Suprapubic skin (tissue), 4 donors: ENCODE measurements at regions not wholly inside any gene's neighbourhood (a gene's known extent, or its start where the extent isn't known, plus 50 kb on each side); places are given as distances from the start of the nearest gene placed in this dataset.

Experiments
- DNase-seq, 2 donors: peaks; one replicate each; pipeline ENCODE4 v3.0.0-alpha.2; 2019; ENCODE audit warnings: low spot score in 2 of 2
- H3K27ac ChIP-seq: fragments of 200-600 bp; sonication (generic); one replicate; pipeline ENCODE4 v1.5.1; 2019
- H3K27me3 ChIP-seq: fragments of 200-600 bp; sonication (generic); one replicate; pipeline ENCODE4 v1.5.1; 2019
- H3K36me3 ChIP-seq: fragments of 200-600 bp; sonication (generic); one replicate; pipeline ENCODE4 v1.5.1; 2019
- H3K4me1 ChIP-seq: fragments of 200-600 bp; sonication (generic); one replicate; pipeline ENCODE4 v1.5.1; 2019
- H3K4me3 ChIP-seq: fragments of 200-600 bp; sonication (generic); one replicate; pipeline ENCODE4 v1.5.1; 2019; ENCODE audit warnings: mild to moderate bottlenecking
- H3K9me3 ChIP-seq: fragments of 200-600 bp; sonication (generic); one replicate; pipeline ENCODE4 v1.5.1; 2019
- CTCF ChIP-seq, 2 donors: fragments of 200-600 bp in 1 of 2; fragments of 450-650 bp in 1 of 2; sonication (generic) in 1 of 2; IDR thresholded peaks; one replicate each; pipeline ENCODE4 v1.5.1; 2016 to 2019; ENCODE audit warnings: antibody characterized with exemption in 2 of 2, mild to moderate bottlenecking in 1 of 2, moderate library complexity in 1 of 2
- EP300 ChIP-seq: sonication (generic); formaldehyde crosslinking; IDR thresholded peaks from one replicate; pipeline ENCODE4 v1.6.1; 2017; ENCODE audit warnings: antibody characterized with exemption
- POLR2A ChIP-seq, 2 donors: fragments of 450-650 bp; IDR thresholded peaks; one replicate each; pipeline ENCODE4 v1.6.1; 2017; ENCODE audit warnings: antibody characterized with exemption in 2 of 2, mild to moderate bottlenecking in 2 of 2, moderate library complexity in 2 of 2
- POLR2AphosphoS5 ChIP-seq, 3 donors: sonication (generic); formaldehyde crosslinking; IDR thresholded peaks; one replicate each; pipeline ENCODE4 v1.6.1; 2017; ENCODE audit warnings: antibody characterized with exemption in 3 of 3
- WGBS: methylation state at CpG from one replicate; pipeline ENCODE4 v1.1.5; 2018; 5-methylcytosine and 5-hydroxymethylcytosine counted together

GRCh38 chr6:91874971-91875370, 1288.1 kb upstream of the MAP3K7 start:
- no peak for TF ChIP-seq CTCF (IDR thresholded peaks at IDR 0.05)
- TF ChIP-seq POLR2AphosphoS5 (IDR thresholded peaks at IDR 0.05): no peak
- TF ChIP-seq POLR2A (IDR thresholded peaks at IDR 0.05): no peak
- no peak for TF ChIP-seq EP300
- Histone ChIP-seq H3K4me3 (no peak overlapping the region), H3K36me3 (no peaks in the 10 kb centered on the region), H3K4me1 (no peaks in the 10 kb centered on the region), H3K27me3 (no peaks in the 10 kb centered on the region), H3K9me3 (no peaks in the 10 kb centered on the region), H3K27ac (no peak overlapping the region)
- no peak for DNase-seq
- 79% methylated on average over 3 of the region's 3 CpGs for WGBS

- DNase-seq: no peak
- Histone ChIP-seq H3K36me3 (no peaks in the 10 kb centered on the region), H3K9me3 (no peaks in the 10 kb centered on the region), H3K4me3 (no peak overlapping the region), H3K27me3 (no peaks in the 10 kb centered on the region), H3K4me1 (no peaks in the 10 kb centered on the region), H3K27ac (no peak overlapping the region)
- 79% methylated on average over 8 of the region's 8 CpGs for WGBS
- TF ChIP-seq POLR2A (IDR thresholded peaks at IDR 0.05): no peak
- no peak for TF ChIP-seq EP300
- no peak for TF ChIP-seq CTCF (IDR thresholded peaks at IDR 0.05)
- no peak for TF ChIP-seq POLR2AphosphoS5 (IDR thresholded peaks at IDR 0.05)
Observed at GRCh38 chr6:91868539-91869202, 1281.8 kb upstream of the MAP3K7 start.

GRCh38 chr6:91865889-91866288, 1279.0 kb upstream of the MAP3K7 start:
- DNase-seq: no peak
- H3K27ac ChIP-seq: no peak overlapping the region
- no peaks in the 10 kb centered on the region for H3K27me3 ChIP-seq
- H3K4me1 ChIP-seq: no peaks in the 10 kb centered on the region
- no peaks in the 10 kb centered on the region for H3K9me3 ChIP-seq
- TF ChIP-seq CTCF (IDR thresholded peaks at IDR 0.05) (no peak), POLR2AphosphoS5 (IDR thresholded peaks at IDR 0.05) (no peak), EP300 (no peak), POLR2A (IDR thresholded peaks at IDR 0.05) (no peak)
- H3K4me3 ChIP-seq: no peak overlapping the region
- H3K36me3 ChIP-seq: no peaks in the 10 kb centered on the region
- WGBS: 54% methylated on average over 3 of the region's 3 CpGs

- Histone ChIP-seq H3K27me3 (no peaks in the 10 kb centered on the region), H3K4me1 (no peaks in the 10 kb centered on the region), H3K36me3 (no peaks in the 10 kb centered on the region), H3K4me3 (no peak overlapping the region), H3K9me3 (no peaks in the 10 kb centered on the region), H3K27ac (no peak overlapping the region)
- no peak for DNase-seq
- TF ChIP-seq POLR2AphosphoS5 (IDR thresholded peaks at IDR 0.05) (no peak), CTCF (IDR thresholded peaks at IDR 0.05) (no peak), EP300 (no peak), POLR2A (IDR thresholded peaks at IDR 0.05) (no peak)
- 69% methylated on average over 2 of the region's 2 CpGs for WGBS
Observed at GRCh38 chr6:91864911-91865310, 1278.0 kb upstream of the MAP3K7 start.

- DNase-seq: no peak
- Histone ChIP-seq H3K4me1 (no peaks in the 10 kb centered on the region), H3K27me3 (no peaks in the 10 kb centered on the region), H3K9me3 (no peaks in the 10 kb centered on the region), H3K4me3 (no peak overlapping the region), H3K36me3 (no peaks in the 10 kb centered on the region), H3K27ac (no peak overlapping the region)
- TF ChIP-seq POLR2AphosphoS5 (IDR thresholded peaks at IDR 0.05) (no peak), CTCF (IDR thresholded peaks at IDR 0.05) (no peak), POLR2A (IDR thresholded peaks at IDR 0.05) (no peak), EP300 (no peak)
- whole genome bisulfite sequencing: 51% methylated on average over 4 of the region's 4 CpGs
Observed at GRCh38 chr6:91860541-91861335, 1273.9 kb upstream of the MAP3K7 start.
